H9 (cell line): ENCODE measurements at regions not wholly inside any gene's neighbourhood (a gene's known extent, or its start where the extent isn't known, plus 50 kb on each side); places are given as distances from the start of the nearest gene placed in this dataset.

Experiments
- DNase-seq: peaks from one replicate; pipeline ENCODE4 v3.0.0-alpha.2; 2017
- H2AFZ ChIP-seq: one replicate; pipeline ENCODE4 v1.6.1; 2013; ENCODE audit warnings: mild to moderate bottlenecking, low read length, control low read depth, moderate library complexity
- H2AK5ac ChIP-seq: 2 replicates; pipeline ENCODE4 v1.6.1; 2013; ENCODE audit warnings: low read length, control low read depth, mixed read lengths; ENCODE audit not compliant: insufficient read length
- H2BK120ac ChIP-seq: one replicate; pipeline ENCODE4 v1.6.1; 2013; ENCODE audit warnings: low read depth, mild to moderate bottlenecking, low read length, control low read depth, inconsistent platforms; ENCODE audit not compliant: poor library complexity, severe bottlenecking
- H2BK12ac ChIP-seq: 2 replicates; pipeline ENCODE4 v1.6.1; 2013; ENCODE audit warnings: low read length, control low read depth, mixed read lengths, low read depth; ENCODE audit not compliant: insufficient read length
- H2BK15ac ChIP-seq: 2 replicates; pipeline ENCODE4 v1.6.1; 2013; ENCODE audit warnings: low read depth, low read length, control low read depth
- H2BK20ac ChIP-seq: one replicate; pipeline ENCODE4 v1.6.1; 2013; ENCODE audit warnings: low read depth, mild to moderate bottlenecking, low read length, control low read depth, inconsistent platforms; ENCODE audit not compliant: poor library complexity, severe bottlenecking
- H2BK5ac ChIP-seq: 2 replicates; pipeline ENCODE4 v1.6.1; 2013; ENCODE audit warnings: low read length, control low read depth, mixed read lengths; ENCODE audit not compliant: insufficient read length
- H3K14ac ChIP-seq: 2 replicates; pipeline ENCODE4 v1.6.1; 2013; ENCODE audit warnings: low read length, control low read depth; ENCODE audit not compliant: insufficient read depth
- H3K18ac ChIP-seq: 2 replicates; pipeline ENCODE4 v1.6.1; 2013; ENCODE audit warnings: low read depth, mild to moderate bottlenecking, mixed read lengths, low read length, control low read depth; ENCODE audit not compliant: insufficient read length
- H3K23ac ChIP-seq: 2 replicates; pipeline ENCODE4 v1.6.1; 2013; ENCODE audit warnings: low read length, control low read depth, mixed read lengths, low read depth; ENCODE audit not compliant: insufficient read length
- H3K23me2 ChIP-seq: 2 replicates; pipeline ENCODE4 v1.6.1; 2013; ENCODE audit warnings: low read depth, mild to moderate bottlenecking, mixed read lengths, low read length, control low read depth; ENCODE audit not compliant: insufficient read length, poor library complexity, severe bottlenecking
- H3K27ac ChIP-seq: 2 replicates; pipeline ENCODE4 v1.5.1; 2013; ENCODE audit warnings: low read length, control low read depth, mixed read lengths, low read depth; ENCODE audit not compliant: insufficient read length
- H3K27me3 ChIP-seq: 2 replicates; pipeline ENCODE4 v1.6.1; 2013; ENCODE audit warnings: low read length, control low read depth, inconsistent platforms; ENCODE audit not compliant: insufficient read depth
- H3K4ac ChIP-seq: 2 replicates; pipeline ENCODE4 v1.6.1; 2013; ENCODE audit warnings: low read depth, mild to moderate bottlenecking, control low read depth, inconsistent platforms, low read length, moderate library complexity
- H3K4me1 ChIP-seq: 2 replicates; pipeline ENCODE4 v1.6.1; 2013; ENCODE audit warnings: low read length, control low read depth, inconsistent platforms; ENCODE audit not compliant: insufficient read depth
- H3K4me2 ChIP-seq: 2 replicates; pipeline ENCODE4 v1.6.1; 2013; ENCODE audit warnings: low read length, control low read depth, mixed read lengths; ENCODE audit not compliant: insufficient read length, insufficient read depth
- H3K56ac ChIP-seq: 2 replicates; pipeline ENCODE4 v1.6.1; 2013; ENCODE audit warnings: low read depth, mild to moderate bottlenecking, mixed read lengths, low read length, control low read depth; ENCODE audit not compliant: insufficient read length
- H3K79me1 ChIP-seq: 2 replicates; pipeline ENCODE4 v1.6.1; 2013; ENCODE audit warnings: low read depth, mild to moderate bottlenecking, moderate library complexity, low read length, control low read depth, inconsistent platforms; ENCODE audit not compliant: insufficient read depth, poor library complexity, severe bottlenecking
- H3K79me2 ChIP-seq: 2 replicates; pipeline ENCODE4 v1.6.1; 2013; ENCODE audit warnings: low read length, control low read depth, inconsistent platforms; ENCODE audit not compliant: insufficient read depth
- H3K9ac ChIP-seq: 2 replicates; pipeline ENCODE4 v1.6.1; 2013; ENCODE audit warnings: low read length, control low read depth, mixed read lengths; ENCODE audit not compliant: insufficient read length; ENCODE audit errors: extremely low read depth
- H3K9me3 ChIP-seq: one replicate; pipeline ENCODE4 v1.6.1; 2013; ENCODE audit warnings: low read depth, low read length, inconsistent platforms; ENCODE audit not compliant: control insufficient read depth
- H3T11ph ChIP-seq: one replicate; pipeline ENCODE4 v1.6.1; 2013; ENCODE audit warnings: mild to moderate bottlenecking, low read length, control low read depth, inconsistent platforms
- H4K20me1 ChIP-seq: one replicate; pipeline ENCODE4 v1.6.1; 2013; ENCODE audit not compliant: control insufficient read depth, insufficient read length, insufficient read depth
- H4K5ac ChIP-seq: 2 replicates; pipeline ENCODE4 v1.6.1; 2013; ENCODE audit warnings: low read depth, mild to moderate bottlenecking, mixed read lengths, low read length, control low read depth; ENCODE audit not compliant: insufficient read length
- H4K8ac ChIP-seq: replicated peaks from 2 replicates; pipeline ENCODE4 v1.6.1; 2013; ENCODE audit warnings: low read length, control low read depth, mixed read lengths, low read depth; ENCODE audit not compliant: insufficient read length
- H4K91ac ChIP-seq: 2 replicates; pipeline ENCODE4 v1.6.1; 2013; ENCODE audit warnings: low read depth, mild to moderate bottlenecking, moderate library complexity, mixed read lengths, low read length, control low read depth; ENCODE audit not compliant: insufficient read length
- H3K27ac Mint-ChIP-seq, 3 experiments: 2 replicates in 2 of 3; 3 replicates in 1 of 3; pipeline ENCODE4 v1.8.0; 2020 to 2021; ENCODE audit warnings: mixed read lengths in 3 of 3, mild to moderate bottlenecking in 1 of 3, moderate library complexity in 1 of 3
- H3K27me3 Mint-ChIP-seq: 2 replicates; pipeline ENCODE4 v1.8.0; 2021; ENCODE audit warnings: low read depth, mild to moderate bottlenecking, moderate library complexity, mixed read lengths
- H3K36me3 Mint-ChIP-seq, 3 experiments: 2 replicates in 2 of 3; 3 replicates in 1 of 3; pipeline ENCODE4 v1.8.0; 2020 to 2021; ENCODE audit warnings: low read depth in 3 of 3, mixed read lengths in 3 of 3; ENCODE audit not compliant: insufficient read depth in 1 of 3
- H3K4me1 Mint-ChIP-seq, 2 experiments: 2 replicates each; pipeline ENCODE4 v1.8.0; 2020; ENCODE audit warnings: mixed read lengths in 2 of 2
- H3K4me3 Mint-ChIP-seq, 2 experiments: 2 replicates in 1 of 2; 3 replicates in 1 of 2; pipeline ENCODE4 v1.8.0; 2020 to 2021; ENCODE audit warnings: mild to moderate bottlenecking in 2 of 2, mixed read lengths in 2 of 2, moderate library complexity in 1 of 2
- H3K9me3 Mint-ChIP-seq, 2 experiments: 2 replicates in 1 of 2; 3 replicates in 1 of 2; pipeline ENCODE4 v1.8.0; 2020; ENCODE audit warnings: mild to moderate bottlenecking in 2 of 2, mixed read lengths in 2 of 2, moderate library complexity in 1 of 2
- CTCF ChIP-seq: fragments of 200-600 bp; sonication (generic); conservative IDR thresholded peaks from 3 replicates; pipeline ENCODE4 v1.8.0; 2021; ENCODE audit warnings: antibody characterized with exemption, mild to moderate bottlenecking
- WGBS: extraction: QIAGEN DNeasy Blood & Tissue Kit; methylation state at CpG from one replicate; pipeline ENCODE4 v1.1.7; 2013; ENCODE audit warnings: missing lambda C conversion rate, low lambda C conversion rate, mixed read lengths; ENCODE audit not compliant: insufficient read length; ENCODE audit errors: extremely low coverage; 5-methylcytosine and 5-hydroxymethylcytosine counted together

- no CpG with 5 or more reads among the region's 1 CpG for WGBS
- Histone ChIP-seq H3K9ac (no peak overlapping the region), H3K4ac (no peak overlapping the region), H3T11ph (no peak overlapping the region), H3K79me2 (no peaks in the 10 kb centered on the region), H2AK5ac (no peak overlapping the region), H3K14ac (no peak overlapping the region), H2BK20ac (no peak overlapping the region), H3K56ac (no peak overlapping the region), H4K20me1 (no peaks in the 10 kb centered on the region), H2BK15ac (no peak overlapping the region), H3K4me1 (no peaks in the 10 kb centered on the region), H3K27ac (no peak overlapping the region), H3K4me2 (no peak overlapping the region), H3K23ac (no peak overlapping the region), H2BK120ac (no peak overlapping the region), H2AFZ (no peak overlapping the region), H2BK5ac (no peak overlapping the region), H3K27me3 (no peaks in the 10 kb centered on the region), H3K79me1 (no peaks in the 10 kb centered on the region), H3K18ac (no peak overlapping the region), H4K91ac (no peak overlapping the region), H2BK12ac (no peak overlapping the region), H4K8ac (no peak overlapping the region), H3K23me2 (no peaks in the 10 kb centered on the region), H4K5ac (no peak overlapping the region), H3K9me3 (peaks cover 20% of the 10 kb centered on the region)
- Mint-ChIP-seq H3K4me1 (no peaks in the 10 kb centered on the region), H3K27ac (no peak overlapping the region), H3K4me3 (no peak overlapping the region), H3K36me3 (peaks cover 13 to 26% (median 20%) of the 10 kb centered on the region in 3 experiments), H3K9me3 (peaks cover 33 to 34% of the 10 kb centered on the region in 2 experiments), H3K27me3 (no peaks in the 10 kb centered on the region; the same call in 1 of the 2 replicates)
- DNase-seq = no peak
- TF ChIP-seq CTCF = no peak
Observed at GRCh38 chr10:10946081-10946480, 71.6 kb upstream of the CELF2 start.
